NCI-H524 treated with DMSO at 0.1 percent for 48 hours (cell line): ENCODE measurements at regions not wholly inside any gene's neighbourhood (a gene's known extent, or its start where the extent isn't known, plus 50 kb on each side); places are given as distances from the start of the nearest gene placed in this dataset.
"Not testable (repeated sequence)": the region's sequence is repeated elsewhere in the genome, so short reads cannot be mapped to it uniquely, and the experiment has no call there.

Experiments used
- DNase-seq: peaks from one replicate; lab custom pipeline; 2025; lab: John Stamatoyannopoulos, UW

GRCh38 chr3:33919312-33920120 is 121.1 kb downstream of the PDCD6IP start:
- no peak for DNase-seq

GRCh38 chr3:33920511-33920910 is 122.1 kb downstream of the PDCD6IP start:
- DNase-seq, result no peak

GRCh38 chr3:33921608-33922007 is 123.2 kb downstream of the PDCD6IP start:
- DNase-seq, result no peak

- DNase-seq, result no peak
Observed at GRCh38 chr3:33926998-33927605, 128.7 kb downstream of the PDCD6IP start.

- DNase-seq, result no peak
Observed at GRCh38 chr3:33929813-33930212, 131.4 kb downstream of the PDCD6IP start.

GRCh38 chr3:33931512-33931911 is 133.1 kb downstream of the PDCD6IP start:
- DNase-seq, result no peak

GRCh38 chr3:33932010-33932764 is 133.8 kb downstream of the PDCD6IP start:
- no peak for DNase-seq

- no peak for DNase-seq
Observed at GRCh38 chr3:33936171-33936920, 137.9 kb downstream of the PDCD6IP start.

- no peak for DNase-seq
Observed at GRCh38 chr3:33936921-33937525, 138.6 kb downstream of the PDCD6IP start.

GRCh38 chr3:33937628-33938027 is 139.2 kb downstream of the PDCD6IP start:
- DNase-seq, result no peak

- DNase-seq, result no peak
Observed at GRCh38 chr3:33940149-33940548, 141.7 kb downstream of the PDCD6IP start.

GRCh38 chr3:33940736-33941135 is 142.3 kb downstream of the PDCD6IP start:
- no peak for DNase-seq

- no peak for DNase-seq
Observed at GRCh38 chr3:33941804-33942203, 143.4 kb downstream of the PDCD6IP start.

GRCh38 chr3:33942483-33943150 is 144.2 kb downstream of the PDCD6IP start:
- no peak for DNase-seq

GRCh38 chr3:33943277-33943676 is 144.8 kb downstream of the PDCD6IP start:
- no peak for DNase-seq

- not testable (repeated sequence) for DNase-seq
Observed at GRCh38 chr3:33946612-33947011, 148.2 kb downstream of the PDCD6IP start.

GRCh38 chr3:33947272-33948195 is 149.1 kb downstream of the PDCD6IP start:
- no peak for DNase-seq

- DNase-seq, result no peak
Observed at GRCh38 chr3:33949074-33949473, 150.6 kb downstream of the PDCD6IP start.

- DNase-seq, result no peak
Observed at GRCh38 chr3:33954956-33955355, 156.5 kb downstream of the PDCD6IP start.

- no peak for DNase-seq
Observed at GRCh38 chr3:33956206-33956605, 157.8 kb downstream of the PDCD6IP start.
